GM10266 (cell line): ENCODE measurements at regions not wholly inside any gene's neighbourhood (a gene's known extent, or its start where the extent isn't known, plus 50 kb on each side); places are given as distances from the start of the nearest gene placed in this dataset.

ENCODE experiments used
- DNase-seq: peaks from one replicate; pipeline ENCODE4 v3.0.0; 2012; ENCODE audit errors: extremely low spot score
- TF ChIP-seq, protein P1 (sequence below): IDR thresholded peaks from 2 replicates; pipeline ENCODE4 v1.5.1; 2012; ENCODE audit warnings: mild to moderate bottlenecking, low read depth; ENCODE audit not compliant: control insufficient read depth, insufficient read depth; ENCODE audit errors: missing control alignments

DNA sequence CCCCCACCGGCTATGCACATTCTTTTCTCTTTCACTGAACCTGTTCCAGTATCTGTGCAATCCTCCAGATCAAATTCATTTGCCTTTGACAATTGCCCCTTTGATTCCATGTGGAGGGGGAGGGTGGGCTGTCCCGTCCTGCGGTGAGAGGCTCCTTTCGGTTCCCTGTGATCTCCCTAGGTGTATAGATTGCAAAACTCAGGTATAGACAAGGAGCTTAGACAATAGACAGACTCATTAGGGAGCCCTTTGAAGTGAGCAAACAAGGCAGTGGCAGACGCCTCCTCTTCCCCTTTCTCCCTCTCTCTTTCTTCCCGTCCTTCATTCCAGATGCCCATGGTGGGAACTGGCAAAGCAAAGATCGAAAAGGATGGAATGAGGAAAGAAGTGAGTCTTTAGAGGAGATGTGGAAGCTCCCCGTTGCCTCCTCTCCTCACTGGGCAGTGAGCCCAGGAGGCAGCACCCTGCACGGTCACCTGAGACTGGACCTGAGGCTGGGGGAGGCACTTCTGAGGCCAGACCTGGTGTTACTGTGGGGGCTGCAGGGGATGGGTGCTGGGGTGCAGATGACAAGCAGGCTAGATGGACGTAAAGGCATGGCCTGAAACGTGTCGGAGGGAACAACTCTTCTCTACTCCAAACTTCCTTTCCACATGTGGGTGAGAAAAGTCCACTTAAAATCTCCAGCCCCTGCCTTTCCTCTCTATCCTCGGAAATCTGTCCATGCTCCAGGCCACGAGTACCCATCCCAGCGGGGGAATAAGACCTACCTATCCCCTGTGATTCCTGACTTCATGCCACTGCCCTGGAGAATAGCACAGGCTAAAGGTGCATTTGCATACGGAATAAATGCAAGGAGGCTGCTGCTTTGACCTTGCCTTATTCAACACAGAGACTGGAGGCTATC lies 256.6 kb upstream of the FOXQ1 start:
- DNase-seq: no peak
- TF ChIP-seq, protein P1, sequence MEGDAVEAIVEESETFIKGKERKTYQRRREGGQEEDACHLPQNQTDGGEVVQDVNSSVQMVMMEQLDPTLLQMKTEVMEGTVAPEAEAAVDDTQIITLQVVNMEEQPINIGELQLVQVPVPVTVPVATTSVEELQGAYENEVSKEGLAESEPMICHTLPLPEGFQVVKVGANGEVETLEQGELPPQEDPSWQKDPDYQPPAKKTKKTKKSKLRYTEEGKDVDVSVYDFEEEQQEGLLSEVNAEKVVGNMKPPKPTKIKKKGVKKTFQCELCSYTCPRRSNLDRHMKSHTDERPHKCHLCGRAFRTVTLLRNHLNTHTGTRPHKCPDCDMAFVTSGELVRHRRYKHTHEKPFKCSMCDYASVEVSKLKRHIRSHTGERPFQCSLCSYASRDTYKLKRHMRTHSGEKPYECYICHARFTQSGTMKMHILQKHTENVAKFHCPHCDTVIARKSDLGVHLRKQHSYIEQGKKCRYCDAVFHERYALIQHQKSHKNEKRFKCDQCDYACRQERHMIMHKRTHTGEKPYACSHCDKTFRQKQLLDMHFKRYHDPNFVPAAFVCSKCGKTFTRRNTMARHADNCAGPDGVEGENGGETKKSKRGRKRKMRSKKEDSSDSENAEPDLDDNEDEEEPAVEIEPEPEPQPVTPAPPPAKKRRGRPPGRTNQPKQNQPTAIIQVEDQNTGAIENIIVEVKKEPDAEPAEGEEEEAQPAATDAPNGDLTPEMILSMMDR: no peak

DNA sequence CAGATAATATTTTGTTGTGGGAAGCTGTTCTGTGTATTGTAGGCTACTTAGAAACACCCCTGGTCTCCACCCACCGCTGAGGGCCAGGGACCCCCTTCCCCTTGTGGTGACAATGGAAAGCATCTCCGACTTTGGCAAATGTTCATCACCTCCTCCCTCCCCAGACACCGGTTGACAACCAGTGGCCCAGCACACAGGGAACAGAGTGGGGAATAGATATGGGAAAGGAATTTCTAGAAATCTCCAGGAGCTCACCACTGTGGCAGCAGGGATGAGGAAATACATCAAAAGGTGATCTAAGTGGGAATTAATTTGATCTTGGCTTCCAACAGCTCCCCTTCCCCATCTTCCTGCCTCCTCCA lies 257.3 kb upstream of the FOXQ1 start:
- no peak for DNase-seq
- TF ChIP-seq, protein P1: no peak

DNA sequence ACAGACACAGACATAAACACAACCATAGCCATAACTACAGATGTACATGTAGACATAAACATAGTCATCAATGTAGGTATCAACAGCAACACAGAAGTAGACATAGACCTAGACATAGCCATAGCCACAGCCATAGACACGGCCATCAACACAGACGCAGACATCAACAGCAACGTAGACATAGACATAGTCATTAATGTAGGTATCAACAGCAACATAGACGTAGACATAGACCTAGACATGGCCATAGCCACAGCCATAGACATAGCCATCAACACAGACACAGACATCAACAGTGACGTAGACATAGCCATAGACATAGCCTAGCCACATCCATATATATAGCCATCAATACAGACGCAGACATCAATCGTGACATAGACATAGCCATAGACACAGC lies 258.3 kb upstream of the FOXQ1 start:
- TF ChIP-seq, protein P1: no peak
- DNase-seq: no peak

DNA sequence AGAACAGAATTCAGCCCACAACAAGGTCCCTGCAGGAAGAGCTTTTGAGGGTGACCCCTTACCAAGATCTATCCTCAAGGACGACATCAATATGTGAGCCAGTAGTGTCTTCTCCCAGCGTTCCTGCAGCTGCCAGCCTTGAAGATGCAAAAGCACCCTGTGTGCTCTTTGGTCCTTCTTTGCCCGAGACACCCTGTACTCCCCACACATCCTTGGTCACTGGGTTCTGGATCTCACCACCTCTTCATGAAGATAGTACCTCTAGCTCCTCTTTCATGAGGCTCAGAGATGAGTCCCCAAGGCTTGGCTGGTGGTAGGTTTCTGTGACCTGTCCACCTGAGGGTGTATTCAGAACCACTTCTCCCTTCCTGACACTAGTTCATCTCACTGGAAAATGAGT lies 259.6 kb upstream of the FOXQ1 start:
- no peak for DNase-seq
- TF ChIP-seq, protein P1: no peak

DNA sequence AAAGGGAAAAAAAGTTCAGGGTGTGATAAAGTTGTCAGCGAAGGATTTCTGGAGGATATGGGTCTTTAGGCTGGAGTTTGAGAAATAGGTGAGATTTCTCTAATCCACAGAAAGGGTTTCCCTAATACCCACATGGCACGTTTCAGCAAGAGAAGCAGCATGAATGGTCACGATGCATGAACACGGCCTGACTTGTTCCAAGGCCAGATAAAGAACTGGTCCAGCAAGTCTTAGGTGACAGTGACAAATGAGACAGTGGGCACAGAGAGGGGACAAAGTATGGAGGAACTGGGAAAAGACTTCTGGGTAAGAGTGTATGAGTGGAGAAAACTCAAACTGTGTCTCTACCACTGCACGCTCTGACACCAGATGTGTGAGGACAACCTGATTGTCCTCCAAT lies 262.0 kb upstream of the FOXQ1 start:
- DNase-seq: no peak
- TF ChIP-seq, protein P1: no peak

DNA sequence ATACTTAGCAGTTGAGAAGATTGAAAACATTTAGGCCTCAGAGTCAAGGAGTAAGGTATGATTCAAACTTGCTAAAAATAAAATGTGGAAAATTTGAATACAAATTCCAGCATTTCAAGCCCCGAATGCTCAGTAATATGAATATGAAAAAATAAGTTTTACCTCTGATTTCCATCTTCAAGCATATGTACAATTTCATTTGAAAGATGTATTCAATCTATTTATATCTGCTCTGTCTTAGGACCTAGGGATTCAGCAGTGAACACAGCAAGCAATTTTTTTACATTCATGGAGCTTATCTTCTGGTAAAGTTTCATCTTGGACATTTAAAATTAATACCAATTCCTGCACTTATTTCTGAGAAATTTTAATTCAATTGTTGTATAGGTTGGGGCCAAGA lies 262.7 kb upstream of the FOXQ1 start:
- TF ChIP-seq, protein P1: no peak
- DNase-seq: no peak

DNA sequence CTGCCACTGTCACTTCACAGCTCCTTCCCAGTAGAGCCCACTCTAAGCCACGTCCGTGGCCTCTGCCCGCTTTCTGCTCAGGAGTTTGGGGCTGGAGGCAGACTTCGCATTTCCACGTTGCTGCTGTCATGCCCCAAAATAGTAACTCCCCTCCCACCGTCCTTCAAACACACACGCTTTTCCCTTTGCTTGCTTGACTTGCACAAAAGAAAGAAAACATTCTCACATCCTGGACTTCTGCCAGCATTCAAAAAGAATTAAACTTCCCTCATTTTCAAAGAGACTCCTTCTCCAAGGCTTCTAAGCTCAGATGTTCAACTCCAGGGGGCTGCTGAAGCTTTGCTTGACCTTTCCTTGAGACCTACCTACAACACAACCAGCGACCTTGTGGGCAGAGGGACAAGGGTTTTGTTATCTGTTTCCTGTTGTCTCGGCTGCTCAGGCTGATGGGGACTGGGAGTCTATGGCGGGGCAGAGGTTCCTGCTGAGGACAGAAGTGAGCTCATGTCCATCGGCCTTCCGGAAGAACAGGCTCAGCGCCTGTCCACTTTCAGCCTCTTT lies 263.8 kb upstream of the FOXQ1 start:
- DNase-seq: no peak
- TF ChIP-seq, protein P1: no peak
